GM19463 (cell line): ENCODE measurements at regions not wholly inside any gene's neighbourhood (a gene's known extent, or its start where the extent isn't known, plus 50 kb on each side); places are given as distances from the start of the nearest gene placed in this dataset.
"Not testable (repeated sequence)": the region's sequence is repeated elsewhere in the genome, so short reads cannot be mapped to it uniquely, and the experiment has no call there.

Source experiments
- ATAC-seq: cut with Tn5 transposase; IDR thresholded peaks from one replicate; pipeline ENCODE4 v1.9.1; 2021; ENCODE audit warnings: mild to moderate bottlenecking, moderate library complexity; ENCODE audit not compliant: unreplicated experiment

GRCh38 chr1:4460651-4461050 is 193.8 kb upstream of the AJAP1 start:
- no peak for ATAC-seq

- no peak for ATAC-seq
These were observed 192.6 kb upstream of the AJAP1 start for GRCh38 chr1:4461726-4462290.

GRCh38 chr1:4462831-4463484 is 191.5 kb upstream of the AJAP1 start:
- no peak for ATAC-seq

- no peak for ATAC-seq
These were observed 190.8 kb upstream of the AJAP1 start for GRCh38 chr1:4463631-4464030.

- ATAC-seq: no peak
These were observed 189.9 kb upstream of the AJAP1 start for GRCh38 chr1:4464478-4464877.

- no peak for ATAC-seq
These were observed 187.2 kb upstream of the AJAP1 start for GRCh38 chr1:4467241-4467640.

- ATAC-seq: no peak
These were observed 186.0 kb upstream of the AJAP1 start for GRCh38 chr1:4468386-4468785.

- ATAC-seq: no peak
These were observed 185.4 kb upstream of the AJAP1 start for GRCh38 chr1:4468804-4469514.

GRCh38 chr1:4476394-4476793 is 178.0 kb upstream of the AJAP1 start:
- ATAC-seq: no peak

- ATAC-seq: no peak
These were observed 173.0 kb upstream of the AJAP1 start for GRCh38 chr1:4481451-4481850.

- ATAC-seq: no peak
These were observed 171.9 kb upstream of the AJAP1 start for GRCh38 chr1:4482526-4482925.

GRCh38 chr1:4483021-4483625 is 171.3 kb upstream of the AJAP1 start:
- ATAC-seq: no peak

GRCh38 chr1:4485398-4485797 is 169.0 kb upstream of the AJAP1 start:
- no peak for ATAC-seq

GRCh38 chr1:4485878-4486277 is 168.5 kb upstream of the AJAP1 start:
- ATAC-seq: no peak

GRCh38 chr1:4486408-4487120 is 167.8 kb upstream of the AJAP1 start:
- no peak for ATAC-seq

GRCh38 chr1:4488018-4488417 is 166.4 kb upstream of the AJAP1 start:
- ATAC-seq: no peak

GRCh38 chr1:4489486-4489885 is 164.9 kb upstream of the AJAP1 start:
- ATAC-seq: no peak

GRCh38 chr1:4489992-4490391 is 164.4 kb upstream of the AJAP1 start:
- ATAC-seq: not testable (repeated sequence)

- no peak for ATAC-seq
These were observed 160.4 kb upstream of the AJAP1 start for GRCh38 chr1:4494027-4494426.

- no peak for ATAC-seq
These were observed 159.9 kb upstream of the AJAP1 start for GRCh38 chr1:4494558-4494957.

- ATAC-seq: no peak
These were observed 158.6 kb upstream of the AJAP1 start for GRCh38 chr1:4495809-4496208.
